ENCODE measurements at regions not wholly inside any gene's neighbourhood (a gene's known extent, or its start where the extent isn't known, plus 50 kb on each side); places are given as distances from the start of the nearest gene placed in this dataset.

DNA sequence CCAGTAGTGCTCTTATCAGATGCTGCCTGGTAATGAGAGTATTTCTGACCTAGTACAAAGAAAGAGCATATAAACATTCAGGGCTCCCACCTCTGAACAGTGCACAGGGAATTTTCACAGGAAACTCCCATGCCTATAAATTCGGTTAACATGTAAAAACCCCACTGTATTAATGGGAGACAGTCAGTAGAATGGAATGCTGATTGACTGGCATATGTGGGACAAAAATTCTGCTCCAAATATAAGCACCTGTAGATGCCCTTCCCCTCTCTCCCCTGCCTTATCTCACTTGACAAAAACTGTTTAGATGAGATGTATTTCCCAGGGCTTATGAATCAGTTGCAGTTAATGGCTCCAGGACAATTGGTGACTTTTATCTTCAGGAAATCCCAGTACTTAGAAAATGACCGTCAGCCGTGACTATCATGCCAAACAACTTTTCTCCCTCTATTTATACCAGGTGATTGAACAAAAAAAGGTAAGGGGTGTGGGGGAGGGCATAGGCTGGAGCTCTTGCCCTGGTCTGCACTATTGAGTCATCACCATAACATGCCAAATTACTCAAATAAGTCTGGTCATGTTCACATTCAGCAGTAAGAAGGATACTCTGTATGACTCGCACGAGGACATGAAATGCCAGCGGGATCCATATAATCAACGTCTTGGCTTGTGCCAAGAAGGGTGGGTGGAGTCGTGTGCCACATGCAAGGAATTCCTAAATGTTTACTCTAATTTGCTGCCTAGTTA, 176.4 kb upstream of the BMP2 start:
- Histone ChIP-seq H3K36me3 (no peaks in the 10 kb centered on the region), H3K27me3 (no peaks in the 10 kb centered on the region), H3K9me3 (replicated peaks) (no peaks in the 10 kb centered on the region), H3K27ac (no peak overlapping the region), H3K4me3 (no peak overlapping the region), H3K4me1 (no peaks in the 10 kb centered on the region)
- DNase-seq, result no peak

DNA sequence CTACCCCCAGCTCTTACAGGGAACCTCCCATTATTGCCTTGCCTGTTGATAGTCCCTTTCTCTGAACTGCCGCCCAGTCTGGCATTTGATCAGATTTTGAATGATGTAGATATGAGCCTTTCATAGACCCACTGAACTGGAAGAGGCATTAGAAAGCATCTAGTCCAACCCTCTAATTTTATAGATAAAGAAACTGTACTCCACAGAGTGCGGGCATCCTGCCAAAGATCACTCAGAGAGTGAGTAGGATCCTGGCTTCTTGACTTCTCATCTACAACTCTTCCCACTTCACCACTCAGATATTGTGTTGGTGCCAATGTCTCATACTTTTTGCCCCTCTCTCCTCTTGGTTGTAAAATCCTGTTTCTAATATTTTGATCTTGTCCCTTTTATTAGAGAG, 179.2 kb upstream of the BMP2 start:
- Histone ChIP-seq H3K9me3 (replicated peaks) (no peaks in the 10 kb centered on the region), H3K27ac (no peak overlapping the region), H3K4me3 (no peak overlapping the region), H3K4me1 (no peaks in the 10 kb centered on the region), H3K36me3 (no peaks in the 10 kb centered on the region), H3K27me3 (no peaks in the 10 kb centered on the region)
- DNase-seq, result peak in 1 of 2 experiments; percentile 4

GRCh38 chr20:6583134-6583738, 184.2 kb upstream of the BMP2 start:
- H3K27me3 ChIP-seq, result no peaks in the 10 kb centered on the region
- no peak overlapping the region for H3K4me3 ChIP-seq
- no peaks in the 10 kb centered on the region for H3K4me1 ChIP-seq
- H3K9me3 ChIP-seq (replicated peaks), result no peaks in the 10 kb centered on the region
- H3K36me3 ChIP-seq, result no peaks in the 10 kb centered on the region
- peak; percentile 22 to 68 for DNase-seq
- H3K27ac ChIP-seq, result no peak overlapping the region

GRCh38 chr20:6582449-6582848, 185.0 kb upstream of the BMP2 start:
- no peaks in the 10 kb centered on the region for H3K27me3 ChIP-seq
- no peaks in the 10 kb centered on the region for H3K9me3 ChIP-seq (replicated peaks)
- no peak overlapping the region for H3K4me3 ChIP-seq
- no peaks in the 10 kb centered on the region for H3K4me1 ChIP-seq
- no peaks in the 10 kb centered on the region for H3K36me3 ChIP-seq
- DNase-seq, result no peak
- H3K27ac ChIP-seq, result no peak overlapping the region

DNA sequence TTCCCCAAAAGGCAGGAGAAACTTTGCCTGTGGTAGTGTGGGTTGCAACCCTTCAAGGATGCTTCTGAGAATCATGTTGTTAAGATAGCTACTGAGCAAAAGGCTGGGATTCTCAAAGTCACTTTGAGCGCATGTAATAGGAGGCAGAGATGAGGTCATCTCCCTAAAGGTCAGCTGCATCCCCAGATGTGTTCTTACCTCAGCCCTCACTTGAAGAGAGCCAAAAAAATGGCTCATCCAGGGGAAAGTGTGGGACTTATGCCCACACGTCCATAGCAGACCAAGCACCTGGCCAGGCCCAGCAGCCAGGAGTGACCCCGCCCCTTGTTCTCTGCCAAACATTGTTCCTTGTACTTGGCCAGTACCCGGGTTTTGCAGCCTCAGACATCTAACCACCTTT, 187.0 kb upstream of the BMP2 start:
- Histone ChIP-seq H3K4me3 (no peak overlapping the region), H3K27ac (no peak overlapping the region), H3K36me3 (no peaks in the 10 kb centered on the region), H3K27me3 (no peaks in the 10 kb centered on the region), H3K9me3 (replicated peaks) (no peaks in the 10 kb centered on the region), H3K4me1 (no peaks in the 10 kb centered on the region)
- no peak for DNase-seq

DNA sequence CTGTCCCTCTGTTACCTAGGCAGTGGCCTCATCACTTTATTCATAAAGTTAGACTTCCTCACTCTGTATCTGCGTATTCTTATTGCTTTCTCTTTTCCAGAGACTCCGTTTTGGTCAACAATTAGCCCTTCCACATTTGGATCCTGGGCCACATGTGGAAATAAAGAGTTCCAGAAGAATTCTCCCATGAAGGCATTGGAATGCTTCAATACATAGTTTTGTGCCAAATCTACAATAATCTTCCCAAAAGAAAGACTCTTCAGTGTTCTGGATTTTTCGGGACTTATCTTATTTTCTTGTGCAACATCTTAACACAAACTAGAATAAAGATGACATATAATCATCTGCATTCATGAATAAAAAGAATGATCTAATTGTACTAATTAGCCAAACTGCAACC, 187.7 kb upstream of the BMP2 start:
- Histone ChIP-seq H3K4me3 (no peak overlapping the region), H3K27ac (no peak overlapping the region), H3K4me1 (no peaks in the 10 kb centered on the region), H3K27me3 (no peaks in the 10 kb centered on the region), H3K9me3 (replicated peaks) (no peaks in the 10 kb centered on the region), H3K36me3 (no peaks in the 10 kb centered on the region)
- DNase-seq, result no peak

DNA sequence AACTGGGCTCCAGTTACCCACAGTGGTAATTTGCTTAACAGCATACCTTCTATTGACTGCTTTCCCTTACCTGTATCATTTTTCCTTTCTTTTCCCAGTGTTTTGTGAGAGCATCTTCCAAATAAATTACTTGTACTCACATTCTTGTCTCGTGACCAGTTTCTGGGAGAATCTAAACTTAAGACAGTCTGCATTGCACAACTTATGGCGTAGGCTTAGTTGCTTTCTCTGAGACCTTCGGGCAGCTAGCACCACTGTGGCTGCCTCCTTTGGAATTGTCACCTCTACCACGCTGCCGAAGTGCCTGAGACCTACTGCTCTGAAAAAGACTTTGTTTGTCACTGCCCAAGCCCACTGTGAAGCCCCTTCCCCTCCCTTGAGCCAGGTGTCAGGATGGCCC, 188.1 kb upstream of the BMP2 start:
- DNase-seq, result no peak
- Histone ChIP-seq H3K27me3 (no peaks in the 10 kb centered on the region), H3K4me3 (no peak overlapping the region), H3K36me3 (no peaks in the 10 kb centered on the region), H3K9me3 (replicated peaks) (no peaks in the 10 kb centered on the region), H3K4me1 (no peaks in the 10 kb centered on the region), H3K27ac (no peak overlapping the region)

DNA sequence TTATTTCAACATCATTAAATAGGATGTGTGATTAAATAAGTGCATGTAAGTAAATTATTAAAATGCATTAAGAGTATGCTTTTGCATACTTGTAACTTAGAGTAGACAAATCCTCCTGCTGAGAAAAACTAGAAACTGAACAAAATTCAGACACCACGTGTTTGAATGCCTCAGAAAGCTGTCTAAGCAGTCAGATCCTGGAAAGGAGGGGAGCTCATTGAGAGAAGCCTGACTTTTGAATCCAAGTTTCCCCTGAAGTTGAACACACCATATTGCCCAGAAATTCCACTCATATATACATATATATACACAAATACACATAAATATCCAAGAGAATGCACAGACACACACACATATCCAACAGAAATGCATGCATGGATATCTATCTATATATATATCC, 190.0 kb upstream of the BMP2 start:
- DNase-seq, result no peak
- H3K4me3 ChIP-seq, result no peak overlapping the region
- H3K9me3 ChIP-seq (replicated peaks), result no peaks in the 10 kb centered on the region
- H3K36me3 ChIP-seq, result no peaks in the 10 kb centered on the region
- H3K27me3 ChIP-seq, result no peaks in the 10 kb centered on the region
- no peak overlapping the region for H3K27ac ChIP-seq
- H3K4me1 ChIP-seq, result no peaks in the 10 kb centered on the region

DNA sequence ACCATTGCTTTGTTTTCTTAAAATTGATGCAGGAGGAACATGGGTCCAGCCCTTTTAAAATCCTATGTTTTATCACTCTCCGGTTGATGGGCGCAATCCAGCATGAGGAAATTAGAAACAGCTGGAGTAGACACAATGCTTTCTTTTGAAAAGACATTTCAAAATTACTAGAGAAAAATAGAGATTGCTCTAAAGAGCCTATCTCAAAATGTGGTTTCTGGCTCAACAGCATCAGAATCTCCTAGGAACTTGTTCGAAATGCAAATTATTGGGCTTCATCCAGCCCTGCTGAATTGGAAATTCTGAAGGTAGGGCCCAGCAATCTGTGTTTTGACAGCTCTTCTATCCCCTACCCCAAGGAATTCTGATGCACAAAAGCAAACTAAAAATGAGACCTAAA, 190.8 kb upstream of the BMP2 start:
- H3K4me1 ChIP-seq, result no peaks in the 10 kb centered on the region
- no peak for DNase-seq
- no peak overlapping the region for H3K4me3 ChIP-seq
- H3K27me3 ChIP-seq, result no peaks in the 10 kb centered on the region
- H3K27ac ChIP-seq, result no peak overlapping the region
- H3K36me3 ChIP-seq, result no peaks in the 10 kb centered on the region
- H3K9me3 ChIP-seq (replicated peaks), result no peaks in the 10 kb centered on the region

DNA sequence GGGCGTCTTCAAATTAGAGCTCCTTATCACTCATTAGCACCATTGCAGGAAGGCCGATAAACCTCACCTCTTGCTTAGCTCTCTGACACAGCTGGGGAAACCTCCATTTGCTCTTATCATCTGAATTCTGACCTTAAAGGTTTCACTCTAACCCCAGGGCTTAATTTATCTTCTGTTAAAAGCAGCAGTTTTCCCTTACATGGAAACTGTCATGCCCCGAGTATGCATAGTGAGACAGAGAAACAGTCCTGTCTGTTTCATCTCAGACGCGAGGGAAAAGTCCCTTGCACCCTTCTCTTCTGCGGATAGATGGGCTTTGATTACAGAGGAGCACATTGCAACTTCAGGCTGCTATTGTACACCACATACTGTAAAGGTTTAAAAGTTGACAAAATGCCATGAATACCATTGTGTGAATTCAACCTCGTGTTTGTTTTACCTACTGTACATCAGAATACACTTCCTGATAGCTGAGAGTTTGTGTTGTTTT, 191.5 kb upstream of the BMP2 start:
- H3K27me3 ChIP-seq, result no peaks in the 10 kb centered on the region
- H3K4me3 ChIP-seq, result no peak overlapping the region
- H3K36me3 ChIP-seq, result no peaks in the 10 kb centered on the region
- no peaks in the 10 kb centered on the region for H3K9me3 ChIP-seq (replicated peaks)
- no peaks in the 10 kb centered on the region for H3K4me1 ChIP-seq
- H3K27ac ChIP-seq, result no peak overlapping the region
- no peak for DNase-seq

- Histone ChIP-seq H3K36me3 (no peaks in the 10 kb centered on the region), H3K9me3 (replicated peaks) (no peaks in the 10 kb centered on the region), H3K27ac (no peak overlapping the region), H3K4me1 (no peaks in the 10 kb centered on the region), H3K27me3 (no peaks in the 10 kb centered on the region), H3K4me3 (no peak overlapping the region)
- no peak for DNase-seq
These were observed 200.7 kb upstream of the BMP2 start for GRCh38 chr20:6566821-6567220.

DNA sequence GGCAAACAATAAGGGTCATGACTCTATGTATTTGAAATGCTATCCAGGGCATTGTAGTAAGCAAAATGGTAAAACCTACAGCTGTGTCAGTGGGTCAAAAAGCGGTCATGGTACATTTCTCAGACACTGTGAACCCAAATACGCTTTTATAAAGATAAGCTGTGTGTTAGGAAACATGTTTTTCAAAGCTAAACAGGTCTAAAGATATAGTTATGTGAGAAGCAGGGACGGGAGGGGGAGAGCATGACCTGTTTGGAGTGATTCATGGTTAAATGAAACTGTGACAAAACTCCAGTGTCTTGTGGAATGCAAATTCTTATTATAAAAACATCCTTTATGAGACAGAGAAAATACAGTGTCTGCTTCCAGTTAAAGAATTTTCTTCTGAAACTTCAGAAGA, 205.4 kb upstream of the BMP2 start:
- Histone ChIP-seq H3K4me3 (no peak overlapping the region), H3K9me3 (replicated peaks) (no peaks in the 10 kb centered on the region), H3K4me1 (no peaks in the 10 kb centered on the region), H3K27ac (no peak overlapping the region), H3K36me3 (no peaks in the 10 kb centered on the region), H3K27me3 (no peaks in the 10 kb centered on the region)
- peak in 1 of 2 experiments; percentile 27 for DNase-seq

DNA sequence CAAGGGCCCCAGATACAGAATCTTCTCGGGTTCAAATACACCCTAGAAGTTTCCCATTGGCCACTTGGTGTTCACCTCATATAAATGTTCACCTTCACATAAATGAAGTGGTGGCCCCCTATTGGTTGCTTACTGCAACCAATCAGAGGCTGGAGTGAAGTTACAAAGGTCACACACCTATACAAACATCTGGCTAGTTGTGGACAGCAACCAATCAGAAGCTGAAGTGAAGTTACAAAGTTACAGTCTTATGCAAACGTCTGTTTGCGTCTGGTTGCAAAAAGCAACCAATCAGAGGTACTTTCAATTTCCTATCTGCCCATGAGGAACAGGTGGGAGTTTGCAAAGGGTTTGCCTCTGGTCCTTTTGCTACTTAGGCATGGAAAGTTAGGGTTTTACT, 206.5 kb upstream of the BMP2 start:
- Histone ChIP-seq H3K4me1 (no peaks in the 10 kb centered on the region), H3K27me3 (no peaks in the 10 kb centered on the region), H3K36me3 (no peaks in the 10 kb centered on the region), H3K27ac (no peak overlapping the region), H3K4me3 (no peak overlapping the region), H3K9me3 (replicated peaks) (no peaks in the 10 kb centered on the region)
- no peak for DNase-seq

DNA sequence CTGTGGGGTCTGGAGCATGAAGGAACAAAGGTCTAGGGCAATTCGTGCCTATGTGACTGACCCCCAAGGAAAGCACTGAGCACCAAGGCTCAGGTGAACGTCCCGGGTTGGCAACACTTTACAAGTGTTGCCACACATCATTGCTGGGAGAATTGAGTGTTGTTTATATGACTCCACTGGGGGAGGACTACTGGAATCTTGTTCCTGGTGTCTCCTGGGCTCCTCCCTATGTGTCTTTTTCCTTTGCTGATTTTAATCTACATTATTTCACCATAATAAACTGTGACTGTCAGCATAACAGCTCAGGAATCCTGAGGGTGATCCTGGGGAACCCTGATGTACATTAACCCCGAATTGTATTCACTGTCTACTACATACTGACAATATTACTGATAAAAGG, 207.7 kb upstream of the BMP2 start:
- H3K4me1 ChIP-seq, result no peaks in the 10 kb centered on the region
- no peaks in the 10 kb centered on the region for H3K27me3 ChIP-seq
- DNase-seq, result no peak
- no peak overlapping the region for H3K4me3 ChIP-seq
- H3K27ac ChIP-seq, result no peak overlapping the region
- no peaks in the 10 kb centered on the region for H3K36me3 ChIP-seq
- H3K9me3 ChIP-seq (replicated peaks), result no peaks in the 10 kb centered on the region

- no peaks in the 10 kb centered on the region for H3K9me3 ChIP-seq (replicated peaks)
- H3K4me1 ChIP-seq, result no peaks in the 10 kb centered on the region
- no peak overlapping the region for H3K27ac ChIP-seq
- no peaks in the 10 kb centered on the region for H3K27me3 ChIP-seq
- no peak overlapping the region for H3K4me3 ChIP-seq
- H3K36me3 ChIP-seq, result no peaks in the 10 kb centered on the region
- DNase-seq, result no peak
These were observed 209.1 kb upstream of the BMP2 start for GRCh38 chr20:6558341-6558740.
